GM12892 (cell line): ENCODE measurements at regions not wholly inside any gene's neighbourhood (a gene's known extent, or its start where the extent isn't known, plus 50 kb on each side); places are given as distances from the start of the nearest gene placed in this dataset.

Experiments
- POLR2AphosphoS5 ChIP-seq: IDR thresholded peaks from 2 replicates; pipeline ENCODE4 v1.6.1; 2011; ENCODE audit warnings: low read depth, low read length, control low read depth
- TAF1 ChIP-seq: IDR thresholded peaks from 2 replicates; pipeline ENCODE4 v1.6.1; 2011; ENCODE audit warnings: low read depth, mild to moderate bottlenecking, control low read depth, low read length, borderline replicate concordance

DNA sequence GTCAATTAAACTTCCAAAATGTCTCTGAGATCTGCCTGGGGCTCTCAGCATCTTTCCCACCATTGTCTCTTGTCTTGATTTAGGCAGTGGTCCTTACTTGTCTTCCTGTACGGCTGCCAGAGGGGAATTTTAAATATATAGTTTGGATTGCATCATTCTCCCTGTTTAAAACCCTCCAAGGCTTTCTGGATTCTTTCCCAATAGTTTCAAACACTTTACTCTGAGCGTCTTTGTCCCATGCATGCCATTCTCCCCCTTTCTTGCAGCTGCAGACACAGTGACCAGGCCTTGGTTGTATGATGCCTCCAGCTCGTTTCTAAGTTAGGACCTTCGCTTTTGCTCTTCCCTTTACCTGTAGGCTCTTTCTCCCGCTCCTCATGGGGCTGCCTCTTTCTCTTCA is 323.3 kb upstream of the CTNNB1 start:
- TF ChIP-seq TAF1 = no peak
- no peak for TF ChIP-seq POLR2AphosphoS5
